Liver (tissue), 8 donors: ENCODE measurements at regions not wholly inside any gene's neighbourhood (a gene's known extent, or its start where the extent isn't known, plus 50 kb on each side); places are given as distances from the start of the nearest gene placed in this dataset.

Experiments
- DNase-seq: peaks from one replicate; pipeline ENCODE4 v3.0.0-alpha.2; 2017; ENCODE audit warnings: low spot score
- H3K27ac ChIP-seq, 2 donors: one replicate each; pipeline ENCODE4 v1.7.0; 2013; ENCODE audit warnings: inconsistent platforms in 2 of 2, low read length in 2 of 2, control low read depth in 1 of 2, low read depth in 1 of 2, mild to moderate bottlenecking in 1 of 2
- H3K27me3 ChIP-seq, 4 donors: one replicate each; pipeline versions ENCODE4 v1.6.1 to v1.7.0; 2013; ENCODE audit warnings: low read length in 3 of 4, inconsistent platforms in 1 of 4, mild to moderate bottlenecking in 1 of 4, moderate library complexity in 1 of 4; ENCODE audit not compliant: control insufficient read depth in 4 of 4, insufficient read depth in 4 of 4
- H3K36me3 ChIP-seq, 4 donors: one replicate each; pipeline versions ENCODE4 v1.6.1 to v1.7.0; 2013; ENCODE audit warnings: low read length in 3 of 4, mild to moderate bottlenecking in 3 of 4, low read depth in 1 of 4, moderate library complexity in 1 of 4; ENCODE audit not compliant: control insufficient read depth in 4 of 4, insufficient read depth in 3 of 4
- H3K4me1 ChIP-seq, 4 donors: one replicate each; pipeline versions ENCODE4 v1.6.1 to v1.7.0; 2013; ENCODE audit warnings: low read length in 3 of 4, mild to moderate bottlenecking in 3 of 4, moderate library complexity in 1 of 4; ENCODE audit not compliant: control insufficient read depth in 4 of 4, insufficient read depth in 4 of 4
- H3K4me3 ChIP-seq, 3 donors: one replicate each; pipeline versions ENCODE4 v1.6.1 to v1.7.0; 2013; ENCODE audit warnings: low read length in 3 of 3, control low read depth in 1 of 3, low read depth in 1 of 3, mild to moderate bottlenecking in 1 of 3
- H3K9ac ChIP-seq, 2 donors: one replicate each; pipeline ENCODE4 v1.7.0; 2013; ENCODE audit warnings: low read length in 2 of 2, mild to moderate bottlenecking in 2 of 2, moderate library complexity in 2 of 2, control low read depth in 1 of 2, low read depth in 1 of 2
- H3K9me3 ChIP-seq, 4 donors: one replicate each; pipeline versions ENCODE4 v1.6.1 to v1.7.0; 2013; ENCODE audit warnings: low read length in 3 of 4; ENCODE audit not compliant: control insufficient read depth in 4 of 4
- EGR1 ChIP-seq, 2 donors: IDR thresholded peaks; 2 replicates each; pipeline ENCODE4 v1.6.1; 2016 to 2018; ENCODE audit warnings: antibody characterized with exemption in 2 of 2, low read depth in 2 of 2
- FOXA1 ChIP-seq: IDR thresholded peaks from 2 replicates; pipeline ENCODE4 v1.6.1; 2016; ENCODE audit warnings: antibody characterized with exemption
- GABPA ChIP-seq, 2 donors: IDR thresholded peaks in 1 of 2; conservative IDR thresholded peaks in 1 of 2; 2 replicates each; pipeline ENCODE4 v1.6.1; 2016; ENCODE audit warnings: antibody characterized with exemption in 2 of 2, mild to moderate bottlenecking in 1 of 2, moderate library complexity in 1 of 2
- HNF4A ChIP-seq, 2 donors: conservative IDR thresholded peaks; 2 replicates each; pipeline ENCODE4 v1.6.1; 2016; ENCODE audit warnings: antibody characterized with exemption in 2 of 2, mild to moderate bottlenecking in 2 of 2
- HNF4G ChIP-seq: IDR thresholded peaks from 2 replicates; pipeline ENCODE4 v1.6.1; 2016; ENCODE audit warnings: antibody characterized with exemption
- JUND ChIP-seq, 2 donors: IDR thresholded peaks; 2 replicates each; pipeline ENCODE4 v1.6.1; 2016; ENCODE audit warnings: antibody characterized with exemption in 2 of 2
- NR2F2 ChIP-seq: IDR thresholded peaks from 2 replicates; pipeline ENCODE4 v1.6.1; 2016; ENCODE audit warnings: antibody characterized with exemption
- RAD21 ChIP-seq, 2 donors: IDR thresholded peaks; 2 replicates each; pipeline ENCODE4 v1.6.1; 2016; ENCODE audit warnings: antibody characterized with exemption in 2 of 2, mild to moderate bottlenecking in 2 of 2
- SP1 ChIP-seq: IDR thresholded peaks from 2 replicates; pipeline ENCODE4 v1.6.1; 2018; ENCODE audit warnings: antibody characterized with exemption, mild to moderate bottlenecking
- TAF1 ChIP-seq: conservative IDR thresholded peaks from 2 replicates; pipeline ENCODE4 v1.6.1; 2016; ENCODE audit warnings: antibody characterized with exemption, mild to moderate bottlenecking
- YY1 ChIP-seq: IDR thresholded peaks from 2 replicates; pipeline ENCODE4 v1.6.1; 2016; ENCODE audit warnings: antibody characterized with exemption, mild to moderate bottlenecking
- WGBS: extraction: QIAGEN DNeasy Blood & Tissue Kit; methylation state at CpG from one replicate; pipeline ENCODE4 v1.1.7; 2013; 5-methylcytosine and 5-hydroxymethylcytosine counted together
- TF ChIP-seq, protein P1 (sequence below): fragments of 150-350 bp; IDR thresholded peaks from 2 replicates; pipeline ENCODE4 v1.5.1; 2017; ENCODE audit warnings: improper control_type of control experiment, low read depth, low read length; ENCODE audit not compliant: missing input control
- TF ChIP-seq, protein P2 (sequence below): IDR thresholded peaks from 2 replicates; pipeline ENCODE4 v1.6.1; 2016; ENCODE audit warnings: antibody characterized with exemption
- TF ChIP-seq, protein P3 (sequence below): IDR thresholded peaks from 2 replicates; pipeline ENCODE4 v1.6.1; 2016; ENCODE audit warnings: antibody characterized with exemption
- TF ChIP-seq, protein P4 (sequence below): IDR thresholded peaks from 2 replicates; pipeline ENCODE4 v1.6.1; 2016; ENCODE audit warnings: antibody characterized with exemption, mild to moderate bottlenecking
- donor health status: healthy.
- donor health status: healthy.
- donor health status: healthy.
- donor health status: healthy.
- donor health status: healthy.

DNA sequence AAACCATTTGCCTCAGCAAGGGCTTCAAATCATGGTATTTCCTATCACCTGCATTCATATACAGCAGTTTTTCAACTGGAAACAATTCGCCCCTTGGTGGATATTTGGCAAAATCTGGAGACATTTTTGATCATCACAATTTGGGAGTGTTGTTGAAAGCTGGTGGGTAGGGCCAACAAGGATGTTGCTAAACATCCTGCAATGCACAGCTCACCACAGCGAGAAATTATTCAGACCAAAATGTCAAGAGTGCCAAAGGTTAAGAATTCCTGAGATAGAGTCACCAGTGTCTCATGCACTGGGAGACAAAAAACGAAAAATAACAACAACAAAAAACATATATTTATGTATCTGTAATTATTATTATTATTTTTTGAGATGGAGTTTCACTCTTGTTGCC lies 435.2 kb upstream of the CTSO start (continued):
- no peak for TF ChIP-seq SP1

DNA sequence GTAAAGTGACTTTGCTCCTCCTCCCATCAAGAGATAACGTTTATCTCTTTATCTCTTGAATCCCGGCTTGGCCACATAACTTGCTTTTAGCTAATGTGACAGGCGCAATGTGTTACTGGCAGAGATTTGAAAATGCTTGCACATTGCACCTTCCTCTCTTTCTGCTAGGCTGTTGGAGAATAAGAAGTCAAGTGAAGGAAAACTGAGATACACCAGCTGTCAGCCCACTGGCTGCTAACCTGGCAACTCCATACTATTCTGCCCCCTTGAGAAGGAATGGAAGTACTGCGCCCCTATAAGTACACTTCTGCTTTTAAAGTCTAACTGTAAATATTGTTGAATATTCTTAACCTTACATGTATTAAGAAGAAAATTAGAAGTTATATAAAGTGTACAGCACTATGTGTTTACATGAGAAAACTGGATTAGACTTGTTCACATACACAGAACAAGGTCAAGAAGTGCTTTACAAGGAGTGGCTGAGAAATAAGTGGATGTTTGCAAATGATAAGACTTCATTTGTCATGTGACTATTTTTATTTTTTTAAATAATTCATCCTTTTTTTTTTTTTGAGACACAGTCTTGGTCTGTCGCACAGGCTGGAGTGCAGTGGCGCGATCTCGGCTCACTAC lies 424.5 kb upstream of the CTSO start:
- Histone ChIP-seq H3K36me3 (no peaks in the 10 kb centered on the region), H3K4me3 (no peak overlapping the region), H3K4me1 (no peaks in the 10 kb centered on the region), H3K27me3 (peaks cover 0 to 2% (median 0%) of the 10 kb centered on the region in 4 donors), H3K9me3 (no peaks in the 10 kb centered on the region), H3K9ac (no peak overlapping the region), H3K27ac (no peak overlapping the region)
- WGBS = 67% methylated on average over 8 of the region's 8 CpGs
- DNase-seq = no peak
- TF ChIP-seq HNF4A (conservative IDR thresholded peaks at IDR 0.05) (no peak), RAD21 (IDR thresholded peaks at IDR 0.05) (peak; percentile 37 to 53)
- TF ChIP-seq, protein P1, sequence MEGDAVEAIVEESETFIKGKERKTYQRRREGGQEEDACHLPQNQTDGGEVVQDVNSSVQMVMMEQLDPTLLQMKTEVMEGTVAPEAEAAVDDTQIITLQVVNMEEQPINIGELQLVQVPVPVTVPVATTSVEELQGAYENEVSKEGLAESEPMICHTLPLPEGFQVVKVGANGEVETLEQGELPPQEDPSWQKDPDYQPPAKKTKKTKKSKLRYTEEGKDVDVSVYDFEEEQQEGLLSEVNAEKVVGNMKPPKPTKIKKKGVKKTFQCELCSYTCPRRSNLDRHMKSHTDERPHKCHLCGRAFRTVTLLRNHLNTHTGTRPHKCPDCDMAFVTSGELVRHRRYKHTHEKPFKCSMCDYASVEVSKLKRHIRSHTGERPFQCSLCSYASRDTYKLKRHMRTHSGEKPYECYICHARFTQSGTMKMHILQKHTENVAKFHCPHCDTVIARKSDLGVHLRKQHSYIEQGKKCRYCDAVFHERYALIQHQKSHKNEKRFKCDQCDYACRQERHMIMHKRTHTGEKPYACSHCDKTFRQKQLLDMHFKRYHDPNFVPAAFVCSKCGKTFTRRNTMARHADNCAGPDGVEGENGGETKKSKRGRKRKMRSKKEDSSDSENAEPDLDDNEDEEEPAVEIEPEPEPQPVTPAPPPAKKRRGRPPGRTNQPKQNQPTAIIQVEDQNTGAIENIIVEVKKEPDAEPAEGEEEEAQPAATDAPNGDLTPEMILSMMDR = peak; percentile 31

DNA sequence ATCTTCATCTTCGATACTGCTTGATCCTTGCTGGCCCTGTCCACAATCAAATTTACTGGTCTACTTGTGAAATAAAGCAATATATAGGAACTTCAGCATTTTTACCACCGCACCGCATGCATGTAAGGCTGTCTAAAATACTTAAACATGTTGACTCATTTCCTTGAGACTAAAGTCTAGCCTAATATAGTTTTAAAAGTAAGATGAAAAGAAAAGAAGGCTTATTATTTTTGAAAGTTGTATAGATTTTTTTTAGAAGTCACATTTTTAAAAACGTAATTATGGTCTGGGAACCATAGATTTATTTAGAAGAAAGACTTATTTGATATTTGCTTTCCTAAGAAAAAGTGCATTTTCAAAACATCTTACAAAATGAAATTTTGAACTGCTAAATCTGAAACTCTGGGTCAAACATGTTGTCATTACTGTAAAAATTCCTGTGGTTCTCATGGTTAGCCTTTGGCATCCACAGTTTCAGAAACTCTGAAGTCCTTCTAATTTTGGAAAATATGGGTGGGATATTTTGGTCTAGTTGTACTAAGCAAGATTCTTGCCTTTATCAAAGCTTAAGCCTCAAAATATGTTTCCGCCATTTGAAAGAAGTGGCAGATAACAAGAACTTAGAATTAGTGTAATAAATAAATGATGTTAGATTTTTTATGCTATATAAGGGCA lies 423.5 kb upstream of the CTSO start:
- H3K4me3 ChIP-seq = no peak overlapping the region
- H3K9me3 ChIP-seq = no peaks in the 10 kb centered on the region
- H3K27ac ChIP-seq = no peak overlapping the region
- no peak for TF ChIP-seq EGR1 (IDR thresholded peaks at IDR 0.05; ENCODE audit: low read depth in 2 of 2)
- TF ChIP-seq HNF4G = no peak
- TF ChIP-seq GABPA (IDR thresholded peaks at IDR 0.05 in 1 of 2, conservative IDR thresholded peaks at IDR 0.05 in 1 of 2) = no peak
- TF ChIP-seq SP1 = no peak
- TF ChIP-seq YY1 = no peak
- no peak for TF ChIP-seq RAD21 (IDR thresholded peaks at IDR 0.05)
- TF ChIP-seq, protein P2, sequence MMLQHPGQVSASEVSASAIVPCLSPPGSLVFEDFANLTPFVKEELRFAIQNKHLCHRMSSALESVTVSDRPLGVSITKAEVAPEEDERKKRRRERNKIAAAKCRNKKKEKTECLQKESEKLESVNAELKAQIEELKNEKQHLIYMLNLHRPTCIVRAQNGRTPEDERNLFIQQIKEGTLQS = no peak
- TF ChIP-seq FOXA1 = no peak
- TF ChIP-seq NR2F2 = no peak
- H3K9ac ChIP-seq = no peak overlapping the region
- H3K36me3 ChIP-seq = no peaks in the 10 kb centered on the region
- 79% methylated on average over 5 of the region's 5 CpGs for WGBS
- H3K4me1 ChIP-seq = no peaks in the 10 kb centered on the region
- no peak for DNase-seq
- H3K27me3 ChIP-seq = peaks cover 0 to 2% (median 0%) of the 10 kb centered on the region in 4 donors

DNA sequence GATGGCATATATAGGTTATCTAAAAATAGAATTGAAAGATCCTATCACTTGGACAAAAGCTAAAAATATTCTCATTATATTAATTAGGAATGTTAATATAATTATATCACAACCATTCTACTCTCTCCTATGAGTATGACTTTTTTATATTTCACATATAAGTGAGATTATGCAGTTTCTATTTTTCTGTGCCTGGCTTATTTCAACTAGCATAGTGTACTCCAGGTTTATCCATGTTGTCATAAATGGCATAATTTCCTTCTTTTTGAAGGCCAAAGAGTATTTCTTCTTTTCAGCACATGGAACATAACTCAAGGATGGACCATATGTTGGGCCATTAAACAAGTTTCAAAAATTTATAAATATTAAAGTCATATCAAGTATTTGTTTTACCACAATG lies 421.2 kb upstream of the CTSO start:
- H3K27me3 ChIP-seq = no peaks in the 10 kb centered on the region
- H3K9me3 ChIP-seq = no peaks in the 10 kb centered on the region
- DNase-seq = no peak

More for the DNA sequence above, 421.2 kb upstream of the CTSO start:
- Histone ChIP-seq H3K27ac (no peak overlapping the region), H3K36me3 (no peaks in the 10 kb centered on the region), H3K9ac (no peak overlapping the region), H3K4me3 (no peak overlapping the region), H3K4me1 (no peaks in the 10 kb centered on the region)
- TF ChIP-seq, protein P3, sequence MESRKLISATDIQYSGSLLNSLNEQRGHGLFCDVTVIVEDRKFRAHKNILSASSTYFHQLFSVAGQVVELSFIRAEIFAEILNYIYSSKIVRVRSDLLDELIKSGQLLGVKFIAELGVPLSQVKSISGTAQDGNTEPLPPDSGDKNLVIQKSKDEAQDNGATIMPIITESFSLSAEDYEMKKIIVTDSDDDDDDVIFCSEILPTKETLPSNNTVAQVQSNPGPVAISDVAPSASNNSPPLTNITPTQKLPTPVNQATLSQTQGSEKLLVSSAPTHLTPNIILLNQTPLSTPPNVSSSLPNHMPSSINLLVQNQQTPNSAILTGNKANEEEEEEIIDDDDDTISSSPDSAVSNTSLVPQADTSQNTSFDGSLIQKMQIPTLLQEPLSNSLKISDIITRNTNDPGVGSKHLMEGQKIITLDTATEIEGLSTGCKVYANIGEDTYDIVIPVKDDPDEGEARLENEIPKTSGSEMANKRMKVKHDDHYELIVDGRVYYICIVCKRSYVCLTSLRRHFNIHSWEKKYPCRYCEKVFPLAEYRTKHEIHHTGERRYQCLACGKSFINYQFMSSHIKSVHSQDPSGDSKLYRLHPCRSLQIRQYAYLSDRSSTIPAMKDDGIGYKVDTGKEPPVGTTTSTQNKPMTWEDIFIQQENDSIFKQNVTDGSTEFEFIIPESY = no peak
- TF ChIP-seq HNF4A (conservative IDR thresholded peaks at IDR 0.05) (no peak), JUND (IDR thresholded peaks at IDR 0.05) (no peak), EGR1 (IDR thresholded peaks at IDR 0.05; ENCODE audit: low read depth in 2 of 2) (no peak), TAF1 (no peak), RAD21 (IDR thresholded peaks at IDR 0.05) (no peak), FOXA1 (no peak)
- TF ChIP-seq, protein P1 = no peak
- TF ChIP-seq, protein P4, sequence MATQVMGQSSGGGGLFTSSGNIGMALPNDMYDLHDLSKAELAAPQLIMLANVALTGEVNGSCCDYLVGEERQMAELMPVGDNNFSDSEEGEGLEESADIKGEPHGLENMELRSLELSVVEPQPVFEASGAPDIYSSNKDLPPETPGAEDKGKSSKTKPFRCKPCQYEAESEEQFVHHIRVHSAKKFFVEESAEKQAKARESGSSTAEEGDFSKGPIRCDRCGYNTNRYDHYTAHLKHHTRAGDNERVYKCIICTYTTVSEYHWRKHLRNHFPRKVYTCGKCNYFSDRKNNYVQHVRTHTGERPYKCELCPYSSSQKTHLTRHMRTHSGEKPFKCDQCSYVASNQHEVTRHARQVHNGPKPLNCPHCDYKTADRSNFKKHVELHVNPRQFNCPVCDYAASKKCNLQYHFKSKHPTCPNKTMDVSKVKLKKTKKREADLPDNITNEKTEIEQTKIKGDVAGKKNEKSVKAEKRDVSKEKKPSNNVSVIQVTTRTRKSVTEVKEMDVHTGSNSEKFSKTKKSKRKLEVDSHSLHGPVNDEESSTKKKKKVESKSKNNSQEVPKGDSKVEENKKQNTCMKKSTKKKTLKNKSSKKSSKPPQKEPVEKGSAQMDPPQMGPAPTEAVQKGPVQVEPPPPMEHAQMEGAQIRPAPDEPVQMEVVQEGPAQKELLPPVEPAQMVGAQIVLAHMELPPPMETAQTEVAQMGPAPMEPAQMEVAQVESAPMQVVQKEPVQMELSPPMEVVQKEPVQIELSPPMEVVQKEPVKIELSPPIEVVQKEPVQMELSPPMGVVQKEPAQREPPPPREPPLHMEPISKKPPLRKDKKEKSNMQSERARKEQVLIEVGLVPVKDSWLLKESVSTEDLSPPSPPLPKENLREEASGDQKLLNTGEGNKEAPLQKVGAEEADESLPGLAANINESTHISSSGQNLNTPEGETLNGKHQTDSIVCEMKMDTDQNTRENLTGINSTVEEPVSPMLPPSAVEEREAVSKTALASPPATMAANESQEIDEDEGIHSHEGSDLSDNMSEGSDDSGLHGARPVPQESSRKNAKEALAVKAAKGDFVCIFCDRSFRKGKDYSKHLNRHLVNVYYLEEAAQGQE = no peak
